ENCODE measurements at regions not wholly inside any gene's neighbourhood (a gene's known extent, or its start where the extent isn't known, plus 50 kb on each side); places are given as distances from the start of the nearest gene placed in this dataset.

- TF ChIP-seq, protein P1, sequence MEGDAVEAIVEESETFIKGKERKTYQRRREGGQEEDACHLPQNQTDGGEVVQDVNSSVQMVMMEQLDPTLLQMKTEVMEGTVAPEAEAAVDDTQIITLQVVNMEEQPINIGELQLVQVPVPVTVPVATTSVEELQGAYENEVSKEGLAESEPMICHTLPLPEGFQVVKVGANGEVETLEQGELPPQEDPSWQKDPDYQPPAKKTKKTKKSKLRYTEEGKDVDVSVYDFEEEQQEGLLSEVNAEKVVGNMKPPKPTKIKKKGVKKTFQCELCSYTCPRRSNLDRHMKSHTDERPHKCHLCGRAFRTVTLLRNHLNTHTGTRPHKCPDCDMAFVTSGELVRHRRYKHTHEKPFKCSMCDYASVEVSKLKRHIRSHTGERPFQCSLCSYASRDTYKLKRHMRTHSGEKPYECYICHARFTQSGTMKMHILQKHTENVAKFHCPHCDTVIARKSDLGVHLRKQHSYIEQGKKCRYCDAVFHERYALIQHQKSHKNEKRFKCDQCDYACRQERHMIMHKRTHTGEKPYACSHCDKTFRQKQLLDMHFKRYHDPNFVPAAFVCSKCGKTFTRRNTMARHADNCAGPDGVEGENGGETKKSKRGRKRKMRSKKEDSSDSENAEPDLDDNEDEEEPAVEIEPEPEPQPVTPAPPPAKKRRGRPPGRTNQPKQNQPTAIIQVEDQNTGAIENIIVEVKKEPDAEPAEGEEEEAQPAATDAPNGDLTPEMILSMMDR (IDR thresholded peaks at IDR 0.05), result no peak
- TF ChIP-seq POLR2A (IDR thresholded peaks at IDR 0.05), result no peak
Measured at GRCh38 chr3:73315706-73316105, 254.2 kb downstream of the EBLN2 start.

Data from body of pancreas (tissue), 4 donors.